ENCODE measurements at regions not wholly inside any gene's neighbourhood (a gene's known extent, or its start where the extent isn't known, plus 50 kb on each side); places are given as distances from the start of the nearest gene placed in this dataset.

GRCh38 chr14:101247842-101248725 lies 313.2 kb upstream of the DIO3 start:
- Histone ChIP-seq H3K27me3 (ENCODE audit: control insufficient read depth, insufficient read depth, low read length) (no peaks in the 10 kb centered on the region), H3K27ac (ENCODE audit: low read depth, low read length) (no peak overlapping the region), H3K4me3 (ENCODE audit: low read length) (no peak overlapping the region), H3K36me3 (ENCODE audit: control insufficient read depth, insufficient read depth, low read length) (no peaks in the 10 kb centered on the region), H3K9ac (ENCODE audit: low read length) (no peak overlapping the region), H3K4me1 (ENCODE audit: control insufficient read depth, insufficient read depth, low read length) (no peaks in the 10 kb centered on the region)

- Histone ChIP-seq H3K27ac (ENCODE audit: low read depth, low read length) (no peak overlapping the region), H3K36me3 (ENCODE audit: control insufficient read depth, insufficient read depth, low read length) (no peaks in the 10 kb centered on the region), H3K4me1 (ENCODE audit: control insufficient read depth, insufficient read depth, low read length) (no peaks in the 10 kb centered on the region), H3K27me3 (ENCODE audit: control insufficient read depth, insufficient read depth, low read length) (no peaks in the 10 kb centered on the region), H3K9ac (ENCODE audit: low read length) (no peak overlapping the region), H3K4me3 (ENCODE audit: low read length) (no peak overlapping the region)
Measured at GRCh38 chr14:101248840-101249675, 312.2 kb upstream of the DIO3 start.

GRCh38 chr14:101249676-101250036 lies 311.6 kb upstream of the DIO3 start:
- H3K4me1 ChIP-seq (ENCODE audit: control insufficient read depth, insufficient read depth, low read length) = no peaks in the 10 kb centered on the region
- H3K27me3 ChIP-seq (ENCODE audit: control insufficient read depth, insufficient read depth, low read length) = no peaks in the 10 kb centered on the region
- H3K4me3 ChIP-seq (ENCODE audit: low read length) = no peak overlapping the region
- H3K27ac ChIP-seq (ENCODE audit: low read depth, low read length) = no peak overlapping the region
- no peaks in the 10 kb centered on the region for H3K36me3 ChIP-seq (ENCODE audit: control insufficient read depth, insufficient read depth, low read length)
- no peak overlapping the region for H3K9ac ChIP-seq (ENCODE audit: low read length)

GRCh38 chr14:101250336-101250947 lies 310.9 kb upstream of the DIO3 start:
- Histone ChIP-seq H3K36me3 (ENCODE audit: control insufficient read depth, insufficient read depth, low read length) (no peaks in the 10 kb centered on the region), H3K4me3 (ENCODE audit: low read length) (no peak overlapping the region), H3K9ac (ENCODE audit: low read length) (no peak overlapping the region), H3K27ac (ENCODE audit: low read depth, low read length) (no peak overlapping the region), H3K27me3 (ENCODE audit: control insufficient read depth, insufficient read depth, low read length) (no peaks in the 10 kb centered on the region), H3K4me1 (ENCODE audit: control insufficient read depth, insufficient read depth, low read length) (no peaks in the 10 kb centered on the region)

GRCh38 chr14:101250948-101251811 lies 310.1 kb upstream of the DIO3 start:
- H3K36me3 ChIP-seq (ENCODE audit: control insufficient read depth, insufficient read depth, low read length) = no peaks in the 10 kb centered on the region
- H3K27me3 ChIP-seq (ENCODE audit: control insufficient read depth, insufficient read depth, low read length) = no peaks in the 10 kb centered on the region
- no peak overlapping the region for H3K4me3 ChIP-seq (ENCODE audit: low read length)
- H3K27ac ChIP-seq (ENCODE audit: low read depth, low read length) = no peak overlapping the region
- no peak overlapping the region for H3K9ac ChIP-seq (ENCODE audit: low read length)
- H3K4me1 ChIP-seq (ENCODE audit: control insufficient read depth, insufficient read depth, low read length) = no peaks in the 10 kb centered on the region

- Histone ChIP-seq H3K4me1 (ENCODE audit: control insufficient read depth, insufficient read depth, low read length) (no peaks in the 10 kb centered on the region), H3K36me3 (ENCODE audit: control insufficient read depth, insufficient read depth, low read length) (no peaks in the 10 kb centered on the region), H3K27me3 (ENCODE audit: control insufficient read depth, insufficient read depth, low read length) (no peaks in the 10 kb centered on the region)
Measured at GRCh38 chr14:101251812-101252442, 309.4 kb upstream of the DIO3 start.

GRCh38 chr14:101252443-101253214 lies 308.7 kb upstream of the DIO3 start:
- Histone ChIP-seq H3K27ac (ENCODE audit: low read depth, low read length) (no peak overlapping the region), H3K36me3 (ENCODE audit: control insufficient read depth, insufficient read depth, low read length) (no peaks in the 10 kb centered on the region), H3K4me1 (ENCODE audit: control insufficient read depth, insufficient read depth, low read length) (no peaks in the 10 kb centered on the region), H3K9ac (ENCODE audit: low read length) (no peak overlapping the region), H3K4me3 (ENCODE audit: low read length) (no peak overlapping the region), H3K27me3 (ENCODE audit: control insufficient read depth, insufficient read depth, low read length) (no peaks in the 10 kb centered on the region)

More at GRCh38 chr14:101251812-101252442, 309.4 kb upstream of the DIO3 start:
- Histone ChIP-seq H3K27ac (ENCODE audit: low read depth, low read length) (no peak overlapping the region), H3K4me3 (ENCODE audit: low read length) (no peak overlapping the region), H3K9ac (ENCODE audit: low read length) (no peak overlapping the region)

- H3K4me3 ChIP-seq (ENCODE audit: low read length) = no peak overlapping the region
- H3K36me3 ChIP-seq (ENCODE audit: control insufficient read depth, insufficient read depth, low read length) = no peaks in the 10 kb centered on the region
- H3K4me1 ChIP-seq (ENCODE audit: control insufficient read depth, insufficient read depth, low read length) = no peaks in the 10 kb centered on the region
- H3K27ac ChIP-seq (ENCODE audit: low read depth, low read length) = no peak overlapping the region
- no peaks in the 10 kb centered on the region for H3K27me3 ChIP-seq (ENCODE audit: control insufficient read depth, insufficient read depth, low read length)
- H3K9ac ChIP-seq (ENCODE audit: low read length) = no peak overlapping the region
Measured at GRCh38 chr14:101253948-101254347, 307.3 kb upstream of the DIO3 start.

GRCh38 chr14:101254805-101255764 lies 306.2 kb upstream of the DIO3 start:
- H3K4me1 ChIP-seq (ENCODE audit: control insufficient read depth, insufficient read depth, low read length) = no peaks in the 10 kb centered on the region
- H3K27me3 ChIP-seq (ENCODE audit: control insufficient read depth, insufficient read depth, low read length) = no peaks in the 10 kb centered on the region
- no peak overlapping the region for H3K9ac ChIP-seq (ENCODE audit: low read length)
- no peak overlapping the region for H3K4me3 ChIP-seq (ENCODE audit: low read length)
- no peak overlapping the region for H3K27ac ChIP-seq (ENCODE audit: low read depth, low read length)
- no peaks in the 10 kb centered on the region for H3K36me3 ChIP-seq (ENCODE audit: control insufficient read depth, insufficient read depth, low read length)

- no peaks in the 10 kb centered on the region for H3K4me1 ChIP-seq (ENCODE audit: control insufficient read depth, insufficient read depth, low read length)
- no peaks in the 10 kb centered on the region for H3K27me3 ChIP-seq (ENCODE audit: control insufficient read depth, insufficient read depth, low read length)
- no peak overlapping the region for H3K27ac ChIP-seq (ENCODE audit: low read depth, low read length)
- no peaks in the 10 kb centered on the region for H3K36me3 ChIP-seq (ENCODE audit: control insufficient read depth, insufficient read depth, low read length)
- H3K9ac ChIP-seq (ENCODE audit: low read length) = no peak overlapping the region
- H3K4me3 ChIP-seq (ENCODE audit: low read length) = no peak overlapping the region
Measured at GRCh38 chr14:101255765-101256125, 305.6 kb upstream of the DIO3 start.
